NCI-H1417 treated with DMSO at 0.1 percent for 48 hours (cell line): ENCODE measurements at regions not wholly inside any gene's neighbourhood (a gene's known extent, or its start where the extent isn't known, plus 50 kb on each side); places are given as distances from the start of the nearest gene placed in this dataset.

Experiments used
- DNase-seq: peaks from one replicate; lab custom pipeline; 2025; lab: John Stamatoyannopoulos, UW

DNA sequence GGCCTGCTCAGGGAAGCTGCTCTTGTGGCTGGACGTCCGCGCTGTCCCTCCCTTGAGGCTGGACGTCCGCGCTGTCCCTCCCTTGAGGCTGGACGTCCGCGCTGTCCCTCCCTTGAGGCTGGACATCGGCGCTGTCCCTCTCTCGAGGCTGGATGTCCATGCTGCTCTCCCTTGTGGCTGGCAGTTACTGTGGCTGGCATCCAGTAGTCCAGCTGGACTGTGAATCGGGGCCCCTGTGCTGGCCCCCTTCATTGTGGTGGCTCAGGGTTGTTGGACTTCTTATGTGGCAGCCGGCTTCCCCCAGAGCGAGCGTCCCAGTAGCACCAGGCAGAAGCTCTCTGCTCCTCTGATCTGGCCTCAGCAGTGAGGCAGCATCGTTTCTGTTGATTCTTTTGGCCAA is 141.5 kb downstream of the IRF8 start:
- DNase-seq, result no peak

DNA sequence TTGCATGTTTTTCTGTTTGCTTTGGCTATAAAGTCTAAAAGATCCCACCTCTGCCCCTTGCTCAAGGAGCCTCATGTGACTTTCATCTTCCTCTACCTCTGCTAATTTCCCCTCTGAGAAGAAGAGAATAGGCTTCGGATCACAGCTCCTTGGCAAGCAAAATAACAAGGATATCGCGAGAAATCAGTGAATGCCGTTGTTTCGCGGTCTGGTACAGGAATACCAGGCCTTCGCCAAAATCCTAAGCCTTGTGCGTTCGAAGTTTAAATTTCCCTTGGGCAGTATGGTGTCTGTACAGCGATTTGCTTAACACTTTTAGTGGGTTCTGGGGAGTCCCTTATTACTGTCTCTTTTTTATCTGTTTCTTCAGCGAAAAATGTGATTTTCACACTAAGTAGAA is 142.3 kb downstream of the IRF8 start:
- no peak for DNase-seq

DNA sequence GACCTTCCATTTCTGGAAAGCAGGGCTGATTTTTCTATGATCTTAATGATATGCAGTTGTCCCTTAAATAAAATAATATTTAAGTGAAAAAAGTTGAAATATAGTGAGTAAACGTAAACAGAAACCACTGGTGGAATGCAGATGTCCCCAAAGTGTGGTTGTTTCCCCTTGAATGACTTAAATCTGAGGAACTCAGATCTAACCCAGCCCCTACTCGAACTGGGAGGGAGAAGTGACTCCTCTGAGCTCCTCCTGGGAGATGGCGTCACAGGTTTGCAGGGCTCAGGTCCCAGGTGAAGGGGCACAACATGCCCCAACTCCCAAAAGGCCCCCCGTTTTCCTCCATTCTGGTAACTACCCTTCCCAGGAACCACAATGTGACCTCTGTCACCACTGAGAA is 142.8 kb downstream of the IRF8 start:
- no peak for DNase-seq

DNA sequence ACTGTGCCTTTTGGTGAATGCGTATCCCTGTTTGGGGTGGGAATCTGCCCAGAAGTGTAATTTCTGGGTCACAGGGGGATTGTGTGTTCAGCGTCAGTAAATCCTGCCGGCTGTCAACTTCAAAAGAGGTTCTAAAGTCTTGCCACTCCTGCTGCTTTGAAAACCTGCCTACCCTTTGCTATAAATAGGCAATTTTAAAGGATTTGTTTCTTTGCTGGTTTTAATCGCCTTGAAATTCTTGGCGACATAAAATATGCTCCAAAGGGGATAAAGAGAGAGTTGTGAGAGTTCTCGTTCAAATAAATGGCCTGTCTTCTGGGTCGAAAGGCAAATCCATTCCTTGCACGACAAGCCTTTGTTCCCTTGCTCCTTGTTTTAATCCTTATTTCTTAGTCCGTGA is 143.4 kb downstream of the IRF8 start:
- DNase-seq, result no peak

DNA sequence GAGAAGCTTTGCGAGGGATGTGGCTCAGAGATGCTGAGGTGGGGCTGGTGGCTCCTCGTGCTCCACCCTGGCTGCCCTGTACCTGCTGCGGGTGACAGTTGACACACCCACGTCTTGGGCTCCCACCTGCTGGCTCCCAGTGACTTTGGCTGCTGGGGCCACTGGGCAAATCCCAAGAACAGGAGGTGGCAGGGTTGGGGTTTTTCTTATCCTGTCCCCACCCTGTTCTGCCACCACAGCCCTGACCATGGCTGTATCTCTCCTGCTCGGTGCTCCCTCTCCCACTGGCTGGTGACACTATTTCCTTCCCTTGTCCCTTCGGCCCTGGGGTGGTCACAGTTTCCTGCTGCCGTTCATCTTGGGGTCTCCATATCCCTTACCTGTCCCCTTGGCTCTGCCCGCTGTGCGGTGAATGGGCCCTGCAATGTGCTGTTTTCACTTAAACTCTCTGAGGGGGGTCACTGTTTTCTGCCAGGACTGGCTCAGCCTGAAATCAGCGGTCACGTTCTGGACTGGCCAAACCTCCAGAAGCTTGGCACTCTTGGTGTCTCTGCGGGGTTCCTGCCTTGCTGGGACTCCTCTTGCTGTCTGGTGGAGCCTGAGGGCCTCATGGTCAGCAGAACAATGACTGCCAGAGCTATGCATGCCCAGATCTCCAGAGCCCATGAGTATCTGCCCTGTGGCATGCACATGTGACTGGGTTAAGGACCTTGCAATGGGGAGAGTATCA is 144.2 kb downstream of the IRF8 start:
- no peak for DNase-seq

DNA sequence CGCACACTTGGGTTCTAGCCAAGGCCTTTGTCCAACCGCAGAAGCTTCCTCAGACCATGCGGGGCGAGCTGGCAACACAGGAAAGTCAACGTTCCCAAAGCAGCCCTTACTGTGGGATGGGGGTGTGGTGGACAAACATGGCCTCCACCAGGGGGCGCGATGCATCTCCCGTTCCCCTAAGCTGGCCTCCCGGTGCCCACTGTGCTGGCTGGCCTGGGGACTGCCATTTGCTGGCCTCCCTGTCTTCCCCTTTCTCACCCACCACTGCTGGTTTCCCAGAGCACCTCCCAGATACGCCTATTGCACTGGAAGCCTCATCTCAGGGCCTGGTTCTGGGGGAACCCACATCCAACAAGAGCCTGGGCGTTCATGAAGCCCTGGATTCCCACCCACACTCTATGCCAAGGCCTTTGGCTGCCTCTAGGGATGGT is 145.3 kb downstream of the IRF8 start:
- no peak for DNase-seq

DNA sequence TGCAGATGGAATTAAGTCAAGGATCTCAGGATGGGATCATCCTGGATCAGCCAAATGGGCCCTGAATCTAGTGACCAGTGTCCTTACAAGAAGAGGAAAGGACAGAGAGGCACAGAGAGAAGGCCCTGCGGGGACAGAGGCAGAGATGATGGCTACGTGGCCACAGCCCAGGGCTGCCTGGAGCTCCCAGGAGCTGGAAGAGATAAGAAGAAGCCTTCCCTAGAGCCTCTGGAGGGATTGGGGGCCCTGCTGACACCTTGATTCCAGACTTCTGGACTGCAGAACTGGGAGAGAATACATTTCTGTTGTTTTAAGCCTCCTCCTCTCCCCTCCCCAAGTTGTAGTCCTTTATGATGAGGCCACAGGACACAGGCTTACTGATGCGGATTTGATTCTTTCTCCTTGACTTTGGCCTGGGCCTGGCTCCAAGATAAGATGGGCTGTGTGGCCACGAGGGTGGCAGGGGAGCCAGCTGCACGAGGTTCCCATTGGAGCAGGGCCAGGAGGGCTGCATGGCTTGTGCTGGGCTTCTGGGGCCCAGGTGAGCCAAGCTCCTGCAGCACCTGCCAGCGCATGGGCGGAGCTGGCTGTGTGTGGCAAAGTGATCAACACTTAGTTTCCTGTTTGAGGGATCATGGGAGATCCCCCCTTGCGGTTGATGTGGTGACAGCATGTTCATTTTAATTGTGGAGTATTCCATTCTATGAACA is 146.1 kb downstream of the IRF8 start:
- DNase-seq, result no peak

DNA sequence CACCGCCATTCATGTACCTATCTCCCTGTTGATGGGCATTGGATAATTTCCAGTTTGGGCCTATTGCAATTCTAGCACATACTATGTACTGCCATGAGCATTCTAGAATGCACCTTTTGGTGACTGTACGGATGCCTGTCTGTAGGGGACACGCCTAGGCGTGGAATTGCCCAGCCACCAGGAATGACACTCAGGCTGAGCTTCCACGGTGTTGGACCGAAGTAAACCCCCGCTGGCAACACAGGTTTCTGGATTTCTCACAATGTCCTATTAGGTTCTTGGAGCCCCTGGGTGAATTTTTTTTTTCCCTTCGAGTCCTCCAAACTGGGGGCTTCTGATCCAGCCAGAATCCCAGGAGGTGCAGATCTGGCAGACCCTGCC is 146.6 kb downstream of the IRF8 start:
- DNase-seq, result no peak

DNA sequence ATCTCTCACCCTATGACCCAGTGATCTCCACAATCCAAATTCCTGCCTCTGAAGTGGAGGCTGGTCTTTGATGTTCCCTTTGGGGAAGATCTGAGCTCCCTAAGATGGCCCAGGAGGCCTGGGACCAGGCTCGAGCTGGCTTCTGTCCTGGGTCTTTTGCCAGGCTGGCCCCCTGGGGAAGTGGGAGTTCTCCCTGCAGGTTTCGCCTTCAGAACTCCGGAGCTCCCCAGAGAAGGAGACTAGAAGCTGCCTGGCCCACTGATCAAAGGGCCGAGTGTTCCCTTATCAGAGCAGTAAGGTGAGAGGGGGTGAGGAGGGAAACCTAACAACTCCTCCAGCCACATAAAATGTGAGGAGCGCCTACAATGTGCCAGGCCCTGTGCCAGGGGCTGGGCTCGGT is 147.1 kb downstream of the IRF8 start:
- no peak for DNase-seq

DNA sequence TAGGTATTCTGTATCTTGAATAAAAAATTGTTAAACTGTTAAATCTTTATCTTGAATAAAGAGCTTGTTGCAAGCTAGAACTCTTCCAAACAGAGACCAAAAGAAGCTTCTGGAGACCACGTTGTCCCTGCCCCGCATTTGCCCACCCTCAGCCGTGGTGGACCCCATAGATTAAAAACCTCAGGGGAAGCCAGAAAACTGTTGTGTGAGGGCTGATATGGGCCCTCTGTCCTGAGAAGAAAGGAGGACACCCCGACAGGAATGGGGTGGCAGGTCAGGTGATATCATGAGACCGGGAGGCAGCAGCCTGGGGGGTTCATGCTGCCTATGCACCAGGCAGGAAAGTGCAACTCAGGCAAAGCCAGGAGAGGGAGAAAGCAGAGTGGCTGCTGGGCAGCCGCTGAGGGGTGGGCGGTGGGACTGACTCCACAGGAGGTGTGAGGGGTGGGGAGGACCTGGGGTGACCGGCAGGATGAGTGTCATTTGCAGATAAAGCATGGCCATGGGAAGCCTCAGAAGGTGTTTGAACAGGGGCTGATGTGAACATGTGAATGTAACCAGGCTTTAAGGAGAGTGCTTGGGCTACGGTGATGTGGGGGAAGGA is 147.8 kb downstream of the IRF8 start:
- DNase-seq, result no peak

DNA sequence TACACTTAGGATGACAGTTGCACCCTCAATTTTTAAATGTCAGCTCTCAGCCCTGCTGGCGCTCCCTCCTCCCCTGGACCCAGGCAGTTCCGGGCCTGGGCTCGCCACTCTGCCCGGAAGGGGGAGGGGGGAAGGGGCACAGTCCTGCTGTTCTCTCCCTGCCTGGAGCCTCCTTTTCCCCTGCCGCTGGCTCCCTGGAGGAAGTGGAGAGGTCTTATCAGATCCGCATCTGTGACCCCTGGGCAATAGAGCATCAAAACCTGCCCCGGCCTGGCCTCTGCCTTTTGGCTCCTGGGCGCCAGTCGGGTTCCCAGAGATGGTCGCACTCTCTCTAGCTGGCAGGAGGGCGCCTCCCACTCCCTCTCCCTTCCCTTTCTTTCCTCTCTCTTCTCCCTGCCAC is 149.3 kb downstream of the IRF8 start:
- DNase-seq, result no peak

DNA sequence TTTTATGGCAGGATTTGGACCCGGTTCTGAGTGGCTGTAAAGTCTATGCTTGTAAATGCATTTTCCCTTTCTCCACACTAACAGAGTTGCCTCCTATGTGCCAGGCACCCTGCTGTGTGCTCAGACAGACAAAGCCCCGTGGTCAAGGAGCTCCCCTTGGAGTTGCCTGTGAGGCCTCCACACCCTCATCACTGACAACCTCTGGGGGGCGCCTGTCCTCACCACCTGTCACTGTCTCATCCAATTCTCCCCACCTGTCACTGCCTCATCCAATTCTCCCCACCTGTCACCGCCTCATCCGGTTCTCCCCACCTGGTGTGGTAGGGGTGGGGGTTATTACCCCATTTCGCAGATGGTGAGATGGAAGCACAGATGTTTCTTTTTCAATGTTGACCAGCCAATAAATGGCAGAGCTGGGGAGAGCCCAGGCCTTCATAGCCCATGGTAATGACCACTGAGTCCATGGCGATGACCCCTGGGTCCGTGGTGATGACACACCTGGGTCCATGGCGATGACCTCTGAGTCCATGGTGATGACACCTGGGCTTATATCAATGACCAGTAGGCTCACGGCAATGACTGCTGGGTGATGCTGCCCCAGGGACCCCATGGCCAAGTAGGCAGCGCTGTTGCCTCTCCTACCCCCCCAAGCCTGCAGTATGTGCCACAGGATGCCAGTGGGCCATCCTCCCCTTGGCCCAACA is 150.1 kb downstream of the IRF8 start:
- no peak for DNase-seq

DNA sequence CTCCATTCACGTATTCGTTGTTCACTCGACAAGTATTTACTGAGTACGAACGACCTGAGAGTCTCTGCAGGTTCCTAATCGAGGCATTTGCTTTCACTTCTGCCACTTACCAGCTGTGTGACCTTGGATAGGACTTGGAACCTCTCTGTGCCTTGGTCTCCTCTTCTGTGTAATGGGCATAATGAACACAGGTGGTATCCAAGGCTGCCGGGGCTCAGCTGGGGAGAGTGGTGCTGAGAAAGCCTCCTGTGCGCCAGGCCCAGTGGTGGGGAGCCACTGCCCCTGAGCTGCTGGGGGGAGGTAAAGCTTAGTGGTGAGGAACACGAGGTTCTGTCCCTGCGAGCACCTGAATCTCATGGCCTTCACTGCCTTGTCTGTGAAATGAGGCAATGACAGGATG is 150.7 kb downstream of the IRF8 start:
- DNase-seq, result no peak

DNA sequence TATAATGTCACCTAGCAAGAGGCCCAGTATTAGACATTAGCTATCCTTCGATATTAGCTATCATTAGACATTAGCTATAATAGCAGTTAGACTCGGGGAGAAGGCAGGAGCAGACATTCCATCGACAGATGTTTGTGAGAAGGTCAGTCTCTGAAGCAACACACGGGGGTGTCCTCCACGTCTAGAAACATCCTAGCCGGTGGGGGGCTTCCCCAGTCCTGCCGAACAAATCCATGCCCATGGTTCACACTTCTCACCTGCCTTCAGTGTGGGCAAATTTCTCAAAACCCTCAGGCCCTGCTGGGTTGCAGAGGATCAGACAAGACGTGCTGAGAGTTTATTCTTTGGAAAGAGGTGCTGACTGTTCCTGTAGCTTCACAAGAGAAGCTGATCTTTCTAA is 151.1 kb downstream of the IRF8 start:
- DNase-seq, result no peak

DNA sequence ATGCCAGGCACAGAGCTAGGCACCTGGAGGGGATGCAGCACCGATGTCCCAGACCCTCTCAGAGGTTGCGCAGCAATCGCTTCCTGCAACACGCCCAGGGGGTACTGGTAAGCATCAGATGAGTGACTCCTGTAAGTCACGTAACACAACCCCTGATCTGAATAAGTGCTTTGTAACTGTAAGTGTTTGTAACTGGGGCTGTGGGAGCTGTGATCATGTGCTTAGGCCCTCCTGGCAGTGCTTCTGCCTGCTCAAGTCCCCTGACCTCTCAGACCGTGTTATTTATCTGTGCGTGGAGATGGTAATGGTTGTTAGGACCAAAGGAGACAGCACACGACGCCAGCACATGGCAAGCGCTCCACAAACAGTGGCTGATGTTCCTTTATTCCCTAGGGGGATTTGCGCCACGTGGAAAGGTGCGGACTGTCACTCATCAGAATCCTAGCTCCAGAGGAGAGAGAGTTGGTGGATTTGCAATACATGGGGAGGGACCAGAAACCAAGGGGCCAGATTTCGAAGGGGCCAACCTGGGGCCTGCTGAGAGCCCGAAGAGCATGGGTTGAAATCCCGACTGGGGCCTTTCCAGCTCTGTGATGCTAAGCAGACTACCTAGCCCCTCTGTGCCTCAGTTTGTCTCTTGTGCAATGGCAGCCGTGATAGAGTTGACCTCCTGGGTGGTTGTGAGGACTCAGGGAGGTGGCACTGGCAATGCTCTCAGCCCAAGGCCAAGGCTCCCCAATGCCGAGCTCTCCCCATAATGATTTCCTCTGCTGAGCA is 151.8 kb downstream of the IRF8 start:
- DNase-seq, result no peak

DNA sequence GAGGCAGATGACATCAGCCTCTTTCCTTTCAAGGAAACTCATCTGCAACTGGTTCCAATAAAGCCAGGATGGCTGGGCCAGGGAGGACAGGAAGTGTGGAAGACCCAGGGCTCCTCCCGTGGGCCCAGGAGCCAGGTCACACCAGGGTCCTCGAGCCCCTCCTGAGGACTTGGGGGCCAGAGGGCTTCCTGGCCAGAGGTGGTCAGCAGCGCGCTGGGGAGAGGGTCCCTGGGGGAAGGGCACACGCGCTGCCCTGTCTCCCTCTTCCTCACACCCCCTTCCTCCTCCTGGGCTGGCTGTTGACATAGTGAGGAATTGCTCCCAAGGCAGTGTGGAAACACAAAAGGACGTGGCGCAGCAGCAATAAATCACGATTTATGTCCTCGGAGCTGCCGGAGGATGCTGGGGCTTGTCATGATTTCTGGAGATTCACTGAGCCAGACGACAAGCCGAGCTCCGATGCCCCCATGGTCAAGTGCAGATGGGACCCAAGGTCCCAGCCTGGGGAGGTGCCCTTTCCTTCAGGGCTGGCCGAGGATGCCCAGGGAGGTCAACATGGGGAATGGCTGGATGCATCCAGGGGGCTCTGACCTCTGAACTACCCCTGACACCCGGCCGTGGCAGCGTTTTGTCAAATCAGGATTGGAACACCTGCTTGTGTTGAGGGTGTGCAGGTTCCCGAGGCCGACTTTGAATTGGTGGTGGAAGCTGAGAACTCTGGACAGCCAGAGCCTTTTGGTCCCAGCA is 152.6 kb downstream of the IRF8 start:
- DNase-seq, result no peak

DNA sequence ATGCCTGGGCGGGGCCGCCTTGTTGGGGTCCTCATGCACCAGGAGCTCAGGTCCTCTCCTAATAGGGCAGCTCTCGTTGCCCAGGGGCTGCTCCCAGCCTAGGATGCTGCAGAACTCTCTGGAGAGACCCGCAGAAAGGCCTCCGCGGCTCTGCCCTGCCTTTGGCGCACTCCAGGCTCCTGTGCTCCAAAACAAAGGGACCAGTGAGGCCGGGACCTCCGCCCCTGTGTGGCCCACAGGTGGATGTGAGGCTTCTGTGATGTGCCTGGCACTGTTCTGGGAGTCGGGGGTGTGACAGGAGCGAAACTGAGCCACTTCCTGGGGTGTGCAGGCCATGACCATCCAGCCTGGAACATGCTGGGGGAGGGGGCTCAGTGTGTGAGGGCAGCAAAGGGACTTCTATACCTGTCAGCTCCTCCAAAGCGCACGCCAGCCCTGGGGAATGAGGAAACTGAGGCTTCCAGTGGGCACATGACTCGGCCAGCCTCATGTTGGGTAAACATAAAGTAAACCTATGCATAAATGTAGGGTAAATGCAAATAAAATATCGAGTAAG is 153.2 kb downstream of the IRF8 start:
- DNase-seq, result no peak

DNA sequence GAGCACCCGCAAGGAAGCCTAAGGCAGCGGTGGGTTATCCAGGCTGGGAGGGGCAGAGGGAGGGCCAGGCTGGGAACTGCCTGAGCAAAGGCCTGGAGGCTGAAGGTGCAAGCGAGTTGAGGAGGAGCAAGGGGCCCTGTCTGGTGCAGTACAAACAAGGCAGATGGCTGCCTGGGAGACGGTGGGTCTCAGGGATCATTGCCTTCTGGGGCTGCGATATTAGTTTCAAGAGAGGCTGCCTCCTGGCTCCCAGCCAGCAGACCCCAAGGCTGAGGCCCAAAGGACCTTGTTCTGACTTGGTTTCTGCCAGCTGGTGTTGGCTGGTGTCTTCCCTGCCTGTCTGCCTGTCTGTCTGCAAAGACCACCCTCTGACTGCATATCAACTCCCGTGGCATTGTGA is 154.0 kb downstream of the IRF8 start:
- DNase-seq, result no peak

DNA sequence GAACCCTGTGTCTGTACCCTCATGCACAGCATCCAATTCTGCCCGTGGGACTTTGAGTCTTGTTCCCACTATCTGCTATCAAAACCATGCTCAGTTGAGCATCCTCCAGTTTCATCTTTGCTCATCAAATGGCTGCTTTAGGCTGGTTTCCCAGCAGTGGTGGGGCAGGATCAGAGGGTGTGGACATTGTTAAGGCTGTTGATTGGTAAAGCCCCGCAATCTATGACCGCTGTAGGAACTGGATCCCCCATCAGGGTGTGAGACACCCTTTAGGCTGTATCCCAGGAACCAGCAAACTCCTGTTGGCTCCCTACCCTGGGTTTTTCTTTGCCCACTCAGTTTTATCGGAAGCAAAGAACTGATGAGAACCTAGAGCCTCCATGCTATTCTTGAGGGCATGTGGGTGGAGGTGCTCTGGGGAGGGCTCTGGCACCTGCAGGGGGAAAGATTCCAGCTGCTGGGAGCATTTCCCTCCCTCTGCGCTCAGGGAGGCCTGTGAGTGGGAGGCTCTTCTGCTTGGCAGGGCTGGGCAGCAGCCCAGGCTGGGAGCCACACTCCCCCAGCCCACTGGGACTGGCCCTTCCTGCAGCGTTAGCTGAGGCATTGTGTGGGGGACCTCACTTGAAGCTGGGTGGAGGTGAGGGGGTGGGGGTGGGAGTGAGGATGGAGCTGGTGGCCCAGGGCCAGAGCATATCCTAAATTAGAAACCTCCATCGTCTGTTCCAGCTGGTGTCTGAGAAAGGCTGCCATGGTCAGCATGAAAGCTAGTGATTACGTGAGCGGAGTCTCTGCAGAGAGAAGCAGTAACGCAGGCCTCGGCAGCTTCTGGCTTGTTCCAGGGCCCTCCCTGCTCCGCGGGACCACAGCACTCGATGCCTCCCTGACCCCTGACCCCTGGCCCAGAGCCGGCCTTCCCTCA is 160.6 kb downstream of the IRF8 start:
- no peak for DNase-seq
